GM21526 (cell line): ENCODE measurements at regions not wholly inside any gene's neighbourhood (a gene's known extent, or its start where the extent isn't known, plus 50 kb on each side); places are given as distances from the start of the nearest gene placed in this dataset.

Experiments
- ATAC-seq: cut with Tn5 transposase; IDR thresholded peaks from one replicate; pipeline ENCODE4 v1.9.1; 2021; ENCODE audit warnings: moderate library complexity; ENCODE audit not compliant: unreplicated experiment, low FRiP score

DNA sequence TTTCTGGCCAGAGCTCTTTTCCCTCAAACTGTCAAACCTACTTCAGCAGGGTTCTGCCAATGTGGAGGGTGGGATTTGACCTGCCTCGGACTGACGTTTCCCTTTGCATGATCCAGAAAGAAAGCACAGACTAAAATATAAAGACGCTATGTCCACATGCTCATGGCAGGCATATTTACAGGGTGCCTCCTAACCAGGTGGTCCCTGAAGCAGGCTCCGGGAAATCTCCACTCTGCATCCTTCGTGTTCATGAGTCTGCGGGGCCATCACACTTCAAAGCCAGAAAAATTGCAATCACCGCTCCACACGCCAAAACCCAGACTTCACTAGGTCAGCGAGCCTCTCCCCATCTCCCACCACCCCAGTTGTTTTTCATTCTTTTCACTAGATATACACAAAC is 143.3 kb upstream of the IGF1R start:
- no peak for ATAC-seq

DNA sequence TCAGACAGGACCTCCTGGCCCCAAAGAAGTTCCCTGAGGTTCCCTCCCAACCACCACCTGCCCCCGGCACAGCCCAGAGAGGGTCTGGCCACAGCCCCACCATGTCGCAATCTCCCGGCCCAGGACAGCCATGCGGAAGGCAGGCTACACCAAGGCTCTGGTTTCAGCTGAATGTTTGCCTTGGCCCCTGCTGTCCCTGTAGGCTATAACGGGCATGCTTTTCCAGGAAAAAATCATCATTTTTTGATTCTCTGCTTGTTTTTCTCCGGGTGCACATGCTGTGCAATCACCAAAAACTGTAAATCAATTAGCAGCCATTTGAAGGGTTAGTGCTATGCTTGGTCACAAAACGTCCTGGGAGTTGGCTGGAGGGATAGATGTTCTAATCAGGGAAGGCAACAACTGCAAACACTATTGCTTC is 142.7 kb upstream of the IGF1R start:
- no peak for ATAC-seq

DNA sequence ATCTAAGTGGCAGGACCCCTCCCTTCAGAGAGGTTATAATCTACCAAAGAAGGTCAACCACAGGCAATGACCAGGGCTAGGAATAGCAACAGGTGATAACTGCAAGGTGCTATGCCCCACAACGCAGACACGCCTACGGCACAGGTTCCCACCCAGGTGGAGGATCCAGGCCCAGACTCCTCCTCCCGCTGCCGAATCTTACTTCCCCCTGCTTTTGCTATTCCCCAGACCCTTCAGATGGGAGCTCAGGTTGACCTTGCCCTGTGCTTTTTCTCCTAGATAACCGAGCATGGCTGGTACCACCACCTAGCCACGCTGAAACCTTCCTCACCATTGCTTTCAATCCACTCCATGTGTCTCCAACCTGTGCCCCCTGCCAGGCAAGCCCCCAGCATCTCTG is 142.2 kb upstream of the IGF1R start:
- ATAC-seq: no peak

DNA sequence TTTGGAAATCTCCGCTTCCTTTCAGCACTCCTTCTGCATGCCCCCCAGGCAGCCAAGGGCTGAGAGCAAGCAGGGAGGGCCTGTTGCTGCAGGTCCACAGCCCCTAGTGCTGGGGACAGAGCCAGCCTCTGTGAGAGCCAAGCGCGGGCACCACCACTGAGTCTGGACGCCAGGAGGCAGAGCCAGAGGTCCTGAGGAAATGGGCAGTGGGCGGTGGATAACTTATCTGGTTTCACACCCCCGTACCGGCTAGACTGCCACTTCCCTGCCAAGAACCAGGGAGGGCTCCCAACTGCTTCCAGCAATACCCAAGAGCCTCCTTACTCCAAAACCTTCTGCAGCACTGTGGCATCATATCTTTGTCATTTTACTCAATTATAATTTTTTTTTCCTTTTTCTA is 141.6 kb upstream of the IGF1R start:
- ATAC-seq: no peak

DNA sequence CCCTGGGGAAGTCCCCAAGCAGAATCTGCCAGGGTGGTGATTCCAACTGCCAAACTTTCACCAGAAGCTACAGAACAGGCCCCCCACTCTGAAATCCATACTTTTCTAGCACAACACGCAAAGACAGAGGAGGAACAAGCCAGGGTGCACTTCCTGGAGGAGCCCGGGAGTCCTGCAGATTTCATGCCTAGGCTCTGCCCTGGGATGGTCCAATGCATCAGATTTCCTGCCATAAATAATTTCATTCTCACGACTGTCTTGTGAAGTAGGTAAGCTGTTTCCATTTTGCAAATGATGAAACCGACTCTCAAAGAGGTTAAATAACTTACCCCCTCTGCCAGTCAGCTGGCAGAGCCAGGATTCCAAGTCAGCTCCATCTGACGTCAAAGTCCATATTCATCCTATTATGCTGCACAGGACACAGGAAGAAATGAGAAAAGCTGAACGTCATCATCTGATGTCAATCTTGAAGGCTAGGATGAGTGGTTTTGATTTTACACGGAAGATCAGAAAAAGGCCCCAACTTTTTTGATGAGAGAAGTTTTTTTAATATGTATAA is 134.8 kb upstream of the IGF1R start:
- ATAC-seq: no peak

DNA sequence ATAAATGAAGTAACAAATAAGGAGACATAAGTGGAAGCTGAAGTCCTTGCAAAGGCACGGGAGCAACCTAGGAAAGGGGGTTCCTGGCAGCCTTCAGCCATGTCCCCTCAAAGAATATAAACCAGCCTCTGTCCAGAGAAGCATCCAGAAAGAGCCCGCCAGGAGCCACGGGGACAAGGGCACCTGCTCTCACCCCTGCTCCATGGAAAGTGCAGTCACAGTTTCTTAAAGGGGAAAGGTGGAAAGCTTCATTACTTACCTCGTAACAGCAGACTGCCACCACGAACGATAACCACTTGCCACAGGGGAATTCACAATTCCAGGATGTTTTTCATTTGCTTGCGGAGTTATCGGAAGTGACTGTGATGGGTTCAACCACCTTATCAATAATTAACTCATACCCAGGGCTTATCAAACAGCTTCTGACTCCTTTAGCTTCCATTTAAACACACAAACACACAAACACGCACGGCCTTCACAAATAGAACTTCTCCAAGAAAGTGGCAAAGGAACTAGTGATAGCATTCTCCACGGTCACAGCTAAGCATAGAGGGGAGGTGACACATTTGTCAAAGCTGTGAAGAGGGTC is 134.2 kb upstream of the IGF1R start:
- no peak for ATAC-seq

DNA sequence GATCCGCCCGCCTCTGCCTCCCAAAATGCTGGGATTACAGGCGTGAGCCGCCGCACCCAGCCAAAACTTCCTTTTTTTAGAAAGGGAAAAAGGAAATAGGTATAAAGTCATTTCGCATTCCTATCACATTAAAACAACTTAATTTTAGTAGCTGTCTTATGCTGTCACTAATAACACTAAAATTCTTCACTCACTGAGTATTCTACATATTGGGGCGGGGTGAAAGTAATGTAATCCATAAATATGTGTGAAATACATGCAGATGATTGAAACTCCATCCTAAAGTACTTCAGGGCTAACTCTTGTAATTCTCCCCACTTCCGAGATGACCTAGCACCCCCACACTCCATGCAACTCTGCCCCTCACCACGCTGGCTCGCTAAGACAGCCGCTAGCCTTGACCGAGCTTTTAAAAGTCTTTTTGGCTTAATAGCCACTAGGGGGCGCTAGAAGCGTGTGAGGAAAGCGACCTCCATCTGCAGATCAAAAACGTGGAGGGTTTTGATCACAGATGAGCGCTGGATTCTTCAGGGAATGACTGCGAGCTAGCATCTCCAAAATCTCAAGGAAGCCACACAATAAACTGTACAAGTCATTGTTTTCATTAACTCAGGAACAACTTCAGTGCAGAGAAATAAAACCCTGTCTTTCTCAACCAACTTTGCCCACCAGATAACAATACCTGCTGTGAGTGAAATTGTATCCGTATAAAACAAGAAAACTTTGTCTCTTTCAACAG is 129.3 kb upstream of the IGF1R start:
- peak; percentile 84 for ATAC-seq

DNA sequence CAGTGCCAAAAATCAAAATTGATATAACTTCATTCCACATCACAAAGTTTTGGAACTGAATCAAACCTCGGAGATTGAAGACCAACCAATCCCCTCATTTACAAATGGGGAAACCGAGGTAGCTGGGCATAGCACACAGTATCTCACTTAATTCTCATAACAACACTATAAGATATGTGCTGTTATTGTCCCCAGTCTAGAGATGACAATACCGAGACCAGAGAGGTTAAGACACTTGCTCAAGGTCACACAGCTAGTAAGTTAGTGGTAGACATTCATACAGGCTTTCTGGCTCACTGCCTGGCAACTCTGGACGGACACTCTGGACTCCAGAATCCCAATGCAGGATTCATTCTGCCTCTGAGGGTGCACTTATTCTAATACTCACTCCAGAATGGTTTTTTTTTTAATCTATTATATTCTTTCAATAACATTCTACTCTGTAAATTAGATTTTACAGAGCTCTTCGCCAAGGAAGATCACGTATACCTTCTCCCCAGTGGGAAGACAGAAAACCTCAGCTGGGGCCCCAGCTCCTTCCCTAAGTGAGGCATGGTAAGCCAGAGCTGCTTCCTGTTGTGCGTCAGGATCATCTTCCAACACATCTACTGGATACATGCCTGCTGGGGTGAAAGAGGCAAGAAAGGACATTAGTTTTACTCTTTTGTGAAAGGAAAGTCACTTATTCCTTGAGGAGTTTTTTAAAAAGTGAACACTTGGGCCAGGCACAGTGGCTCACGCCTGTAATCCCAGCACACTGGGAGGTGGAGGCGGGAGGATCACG is 128.4 kb upstream of the IGF1R start:
- no peak for ATAC-seq

DNA sequence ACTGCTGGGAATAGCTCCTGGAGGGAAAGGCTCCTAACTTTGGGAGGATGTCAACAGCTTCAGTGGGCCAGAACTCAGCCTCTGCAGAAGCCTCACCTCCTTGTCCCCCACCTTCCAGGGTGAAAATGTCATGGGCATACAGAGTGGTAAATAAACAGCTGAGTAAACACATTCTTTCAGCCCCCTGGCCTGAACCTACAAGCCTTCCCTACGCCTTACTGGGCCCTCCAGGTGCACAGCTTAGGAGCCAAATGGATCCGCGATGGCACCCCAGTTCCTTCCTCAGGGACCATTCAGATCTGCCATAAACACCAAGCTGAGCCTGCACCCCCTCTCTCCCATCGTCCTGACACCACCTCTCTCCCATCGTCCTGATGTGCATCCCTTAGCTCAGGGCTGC is 126.2 kb upstream of the IGF1R start:
- ATAC-seq: no peak

DNA sequence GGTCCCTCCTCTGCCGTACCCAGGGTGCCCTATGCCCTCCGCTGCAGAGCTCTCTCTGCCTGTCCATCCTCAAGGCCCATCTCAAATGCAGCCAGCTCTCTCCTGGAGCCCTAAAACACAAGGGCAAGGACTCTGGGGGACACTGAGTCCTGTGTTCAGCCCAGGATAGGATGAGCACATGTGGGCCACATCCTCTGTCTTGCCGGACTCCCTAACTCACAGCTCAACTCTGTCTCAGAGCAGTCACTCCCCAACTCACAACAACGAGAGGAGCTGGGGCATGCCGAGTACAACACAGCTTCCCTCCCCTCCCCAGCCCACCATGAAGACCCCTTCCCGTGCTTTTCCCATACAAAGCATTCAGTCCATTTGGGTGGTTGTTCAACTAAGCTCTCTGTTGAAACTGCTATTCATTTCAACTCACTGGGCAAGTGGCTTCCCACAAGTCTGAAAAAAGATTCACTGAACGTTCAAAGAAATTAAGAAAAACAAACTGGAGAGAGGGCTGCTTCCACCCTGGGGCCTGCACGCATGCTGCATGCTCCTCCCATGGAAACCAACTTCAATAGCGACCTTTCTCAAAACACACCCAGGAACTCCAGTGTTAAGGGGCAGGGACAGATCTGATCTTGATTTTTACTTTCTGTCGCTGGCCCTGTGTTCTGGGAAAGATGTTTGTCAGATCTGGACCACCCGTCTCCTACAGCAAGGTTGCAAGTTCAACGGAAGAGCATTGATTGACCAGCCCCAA is 124.3 kb upstream of the IGF1R start:
- ATAC-seq: no peak

DNA sequence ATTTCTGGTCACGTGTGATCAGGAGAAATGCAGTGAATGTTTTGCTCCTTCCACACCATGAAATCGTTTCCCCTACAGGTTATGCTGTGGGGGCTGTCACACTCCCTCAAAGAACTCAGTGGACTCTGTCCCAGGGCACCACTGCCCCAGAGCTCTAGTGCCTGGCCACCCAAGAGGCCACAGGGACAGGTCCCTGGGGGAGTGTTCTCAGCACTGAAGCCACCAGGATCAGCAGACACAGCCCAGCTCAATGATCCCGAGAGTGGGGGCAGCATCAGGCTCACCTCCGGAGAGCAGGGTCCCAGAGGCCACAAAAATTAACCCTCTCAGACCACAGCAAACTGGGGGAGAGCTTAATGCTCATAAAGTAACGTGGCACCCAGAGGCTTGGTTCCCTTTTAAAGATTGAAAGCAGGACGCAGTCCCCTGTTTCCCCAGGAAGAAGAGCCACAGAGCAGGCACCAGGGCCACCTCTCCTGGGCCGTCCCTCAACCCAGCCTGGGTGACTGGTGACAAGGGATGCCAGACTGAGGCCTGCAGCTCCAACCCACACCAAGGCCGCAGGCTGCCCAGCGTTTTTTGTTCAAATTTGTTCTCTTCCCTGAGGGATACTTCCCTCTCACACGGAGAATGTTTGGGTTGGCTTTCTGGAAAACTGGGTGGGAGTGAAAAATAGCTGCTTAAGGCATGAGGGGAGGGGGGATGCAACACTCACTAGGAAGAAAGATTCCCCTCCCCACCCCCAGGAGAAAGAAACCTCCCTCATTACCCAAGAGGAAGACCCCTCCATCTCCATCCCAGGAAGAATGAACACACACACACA is 123.3 kb upstream of the IGF1R start:
- ATAC-seq: no peak

DNA sequence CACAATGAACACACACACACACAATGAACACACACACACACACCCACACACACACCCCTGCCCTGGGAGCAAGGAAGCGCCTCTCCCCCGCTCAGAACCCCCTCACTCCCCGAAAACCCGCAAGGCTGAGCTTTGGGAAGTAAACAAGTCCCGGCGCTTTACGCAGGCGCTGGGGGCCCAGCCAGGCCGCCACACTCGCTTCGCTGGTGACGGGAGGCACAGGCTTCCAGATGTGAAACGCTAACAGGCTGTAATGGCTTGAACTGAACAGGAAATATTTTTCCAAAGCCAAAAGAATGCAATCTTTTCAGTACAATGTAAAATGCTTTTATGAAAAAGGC is 122.7 kb upstream of the IGF1R start:
- ATAC-seq: no peak

DNA sequence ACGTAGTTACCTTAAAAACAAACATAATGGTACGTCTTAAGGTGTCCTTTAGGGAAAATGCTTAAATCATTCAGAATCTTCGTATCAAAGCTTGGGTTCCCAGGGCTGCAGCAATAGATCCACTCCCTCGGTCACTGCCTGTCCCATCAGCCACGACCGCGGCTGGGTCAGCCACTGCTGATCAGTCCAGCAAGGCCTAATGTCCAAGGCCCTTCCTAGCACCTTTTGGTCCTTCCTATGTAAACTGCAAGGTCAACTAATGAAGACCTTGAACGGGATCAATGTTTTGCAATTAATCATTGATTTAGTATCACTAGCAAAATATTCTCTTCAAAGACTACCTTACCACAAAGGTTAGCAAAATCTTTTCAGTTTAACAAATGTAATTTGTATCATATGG is 122.2 kb upstream of the IGF1R start:
- no peak for ATAC-seq

DNA sequence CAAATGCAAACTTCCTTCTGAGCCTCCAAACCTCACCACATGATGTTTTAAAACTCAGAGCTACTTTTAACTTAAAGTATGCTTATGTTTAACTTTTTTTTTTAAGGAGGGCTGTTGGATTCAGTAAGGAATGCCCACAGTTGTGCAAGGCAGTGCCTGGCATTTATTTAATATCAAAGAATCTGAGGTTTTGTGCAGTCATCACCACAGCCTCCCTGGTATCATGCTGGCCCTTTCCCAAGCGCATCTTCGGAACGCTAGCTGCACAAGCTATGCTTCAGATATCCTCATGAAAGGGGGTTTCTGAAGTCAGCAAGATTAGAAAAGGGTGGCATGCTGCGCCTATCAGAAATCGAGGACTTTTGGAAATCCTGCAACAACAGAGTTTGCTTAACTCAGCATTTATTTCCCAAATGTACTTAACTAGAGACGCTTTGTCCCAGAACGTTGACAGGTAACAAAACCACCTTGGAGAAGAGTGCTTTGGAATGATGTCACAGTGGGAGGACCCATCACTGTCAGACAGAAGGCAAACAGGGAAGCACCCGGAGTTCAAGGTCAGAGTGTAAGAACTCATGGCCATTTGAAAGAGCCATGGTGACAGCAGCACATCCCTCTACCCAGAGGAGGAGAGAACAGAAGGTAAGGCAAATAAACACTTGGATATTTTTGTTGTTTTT is 120.2 kb upstream of the IGF1R start:
- ATAC-seq: no peak

DNA sequence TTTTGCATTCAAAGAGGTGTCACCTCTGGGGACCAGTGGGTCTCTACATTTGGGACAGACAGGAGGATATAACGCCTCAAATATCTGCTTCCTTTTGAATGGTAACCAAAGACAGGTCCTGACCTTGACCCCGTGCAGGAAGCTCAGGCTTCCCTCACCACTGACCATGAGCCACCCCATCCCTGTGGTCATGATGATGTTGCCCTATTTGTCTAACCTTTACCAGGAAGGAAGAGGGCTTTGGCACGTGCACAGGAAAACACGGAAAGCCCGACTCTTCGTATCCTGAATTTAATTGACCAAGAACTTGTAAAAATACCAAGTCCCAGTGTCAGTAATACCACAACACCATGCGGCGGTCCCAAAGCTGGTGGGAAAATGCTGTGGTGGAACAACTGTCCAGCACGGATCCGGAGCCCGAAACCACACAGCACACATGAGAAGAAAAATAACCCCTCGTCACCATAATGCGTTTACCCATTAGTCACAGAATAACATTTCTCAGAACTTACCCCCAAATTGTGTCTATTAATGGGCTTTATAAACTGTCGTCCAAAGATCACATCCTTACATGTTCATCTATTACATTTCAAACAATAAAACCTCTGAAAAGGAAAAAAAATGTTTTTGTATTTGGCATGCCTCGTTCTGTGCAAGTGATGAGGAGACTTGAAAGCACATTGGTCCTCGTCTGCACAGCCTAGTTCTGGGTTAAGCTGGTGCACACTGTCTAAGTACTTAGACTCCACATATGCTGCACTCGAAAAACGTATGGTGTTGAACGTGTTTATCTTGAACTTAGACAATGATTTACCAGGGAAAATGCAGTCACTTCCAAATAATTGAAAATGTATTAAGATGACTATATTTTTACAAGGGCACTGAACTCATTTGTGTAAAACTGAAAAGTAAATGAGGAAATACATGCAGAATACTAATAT is 118.9 kb upstream of the IGF1R start:
- ATAC-seq: no peak

DNA sequence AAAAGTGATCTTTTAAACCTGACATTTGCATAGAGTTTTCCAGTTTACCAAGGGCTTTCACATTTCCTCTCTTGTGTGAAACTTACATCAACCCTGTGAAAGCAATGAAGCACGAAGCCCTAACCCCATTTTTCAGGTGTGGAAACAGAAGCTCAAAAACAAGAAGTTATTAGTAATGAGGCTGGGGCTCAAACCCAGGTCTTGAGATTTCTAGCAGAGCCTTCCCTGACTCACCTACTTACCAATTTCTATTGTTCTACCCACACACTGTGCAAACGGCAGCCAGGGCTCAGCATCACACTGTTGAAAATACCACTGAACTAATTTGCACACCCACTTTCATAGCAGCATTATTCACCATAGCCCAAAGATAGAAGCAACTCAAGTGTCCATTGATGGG is 117.8 kb upstream of the IGF1R start:
- peak; percentile 65 for ATAC-seq

DNA sequence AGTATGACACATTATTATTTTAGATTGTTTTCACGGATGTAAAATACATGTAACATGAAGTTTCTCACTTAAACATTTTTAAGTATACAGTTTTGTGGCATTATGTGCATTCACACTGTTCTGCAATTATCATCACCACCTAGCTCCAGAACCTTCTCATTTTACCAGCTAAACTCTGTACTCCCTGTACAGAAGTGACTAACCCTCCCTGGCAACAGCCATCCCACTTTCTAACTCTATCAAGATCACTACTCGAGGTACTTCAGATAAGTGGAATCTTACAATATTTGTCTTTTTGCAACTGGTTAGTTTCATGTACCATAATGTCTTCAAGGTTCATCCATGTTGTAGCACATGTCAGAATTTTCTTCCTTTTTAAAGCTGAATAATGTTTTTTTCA is 116.3 kb upstream of the IGF1R start:
- ATAC-seq: no peak

DNA sequence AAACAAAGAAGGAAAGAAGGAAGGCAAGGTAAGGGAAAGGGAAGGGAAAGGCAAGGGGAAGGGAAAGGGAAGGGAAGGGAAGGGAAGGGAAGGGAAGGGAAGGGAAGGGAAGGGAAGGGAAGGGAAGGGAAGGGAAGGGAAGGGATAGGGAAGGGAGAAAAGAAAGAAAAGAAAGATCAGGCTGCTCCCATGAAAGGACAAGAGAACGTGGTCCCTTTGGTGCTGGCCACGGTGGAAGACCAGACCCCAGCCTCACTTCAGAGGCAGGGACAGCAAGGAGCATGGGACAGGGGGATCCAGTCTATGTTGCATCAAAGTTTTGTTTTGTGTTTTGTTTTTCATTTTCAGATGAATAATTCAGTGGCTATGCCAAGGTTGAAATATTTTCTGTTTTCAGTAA is 111.4 kb upstream of the IGF1R start:
- no peak for ATAC-seq
